ENCODE measurements at regions not wholly inside any gene's neighbourhood (a gene's known extent, or its start where the extent isn't known, plus 50 kb on each side); places are given as distances from the start of the nearest gene placed in this dataset.

GRCh38 chr10:10927608-10928007 lies 90.1 kb upstream of the CELF2 start:
- Histone ChIP-seq H3K27ac (ENCODE audit: low read depth, low read length) (no peak overlapping the region), H3K4me3 (ENCODE audit: low read length) (no peak overlapping the region), H3K36me3 (ENCODE audit: control insufficient read depth, low read length) (no peaks in the 10 kb centered on the region), H3K4me2 (ENCODE audit: low read length) (no peak overlapping the region), H3K27me3 (ENCODE audit: control insufficient read depth, low read length) (no peaks in the 10 kb centered on the region), H3K79me2 (ENCODE audit: control insufficient read depth, low read length) (no peaks in the 10 kb centered on the region), H3K4me1 (ENCODE audit: control insufficient read depth, low read length) (no peaks in the 10 kb centered on the region), H3K9me2 (replicated peaks; ENCODE audit: control insufficient read depth, low read length) (no peaks in the 10 kb centered on the region), H4K20me1 (ENCODE audit: control insufficient read depth, insufficient read depth, low read depth, low read length) (no peaks in the 10 kb centered on the region), H3F3A (ENCODE audit: control insufficient read depth, insufficient read depth) (no peaks in the 10 kb centered on the region), H3K9me3 (ENCODE audit: control insufficient read depth, insufficient read depth, low read length) (no peaks in the 10 kb centered on the region)
- TF ChIP-seq EZH2phosphoT487 (IDR thresholded peaks at IDR 0.05; ENCODE audit: borderline replicate concordance, low read length) (no peak), CTCF (IDR thresholded peaks at IDR 0.05; ENCODE audit: low read depth, low read length, poor library complexity, severe bottlenecking) (no peak)

GRCh38 chr10:10930979-10931743 lies 86.5 kb upstream of the CELF2 start:
- H3K4me1 ChIP-seq (ENCODE audit: control insufficient read depth, low read length), result no peaks in the 10 kb centered on the region
- no peaks in the 10 kb centered on the region for H3F3A ChIP-seq (ENCODE audit: control insufficient read depth, insufficient read depth)
- no peak overlapping the region for H3K4me2 ChIP-seq (ENCODE audit: low read length)
- no peaks in the 10 kb centered on the region for H3K79me2 ChIP-seq (ENCODE audit: control insufficient read depth, low read length)
- H3K4me3 ChIP-seq (ENCODE audit: low read length), result no peak overlapping the region
- TF ChIP-seq EZH2phosphoT487 (IDR thresholded peaks at IDR 0.05; ENCODE audit: borderline replicate concordance, low read length) (no peak), CTCF (IDR thresholded peaks at IDR 0.05; ENCODE audit: low read depth, low read length, poor library complexity, severe bottlenecking) (no peak)
- no peaks in the 10 kb centered on the region for H3K27me3 ChIP-seq (ENCODE audit: control insufficient read depth, low read length)
- no peaks in the 10 kb centered on the region for H3K36me3 ChIP-seq (ENCODE audit: control insufficient read depth, low read length)
- H3K27ac ChIP-seq (ENCODE audit: low read depth, low read length), result no peak overlapping the region
- no peaks in the 10 kb centered on the region for H4K20me1 ChIP-seq (ENCODE audit: control insufficient read depth, insufficient read depth, low read depth, low read length)
- no peaks in the 10 kb centered on the region for H3K9me2 ChIP-seq (replicated peaks; ENCODE audit: control insufficient read depth, low read length)
- H3K9me3 ChIP-seq (ENCODE audit: control insufficient read depth, insufficient read depth, low read length), result no peaks in the 10 kb centered on the region

- Histone ChIP-seq H3K27ac (ENCODE audit: low read depth, low read length) (no peak overlapping the region), H3K27me3 (ENCODE audit: control insufficient read depth, low read length) (no peaks in the 10 kb centered on the region), H3K4me1 (ENCODE audit: control insufficient read depth, low read length) (no peaks in the 10 kb centered on the region), H3K4me2 (ENCODE audit: low read length) (no peak overlapping the region), H3K36me3 (ENCODE audit: control insufficient read depth, low read length) (no peaks in the 10 kb centered on the region), H3K79me2 (ENCODE audit: control insufficient read depth, low read length) (no peaks in the 10 kb centered on the region), H3K9me2 (replicated peaks; ENCODE audit: control insufficient read depth, low read length) (no peaks in the 10 kb centered on the region), H3F3A (ENCODE audit: control insufficient read depth, insufficient read depth) (no peaks in the 10 kb centered on the region), H3K9me3 (ENCODE audit: control insufficient read depth, insufficient read depth, low read length) (no peaks in the 10 kb centered on the region), H3K4me3 (ENCODE audit: low read length) (no peak overlapping the region), H4K20me1 (ENCODE audit: control insufficient read depth, insufficient read depth, low read depth, low read length) (no peaks in the 10 kb centered on the region)
- TF ChIP-seq CTCF (IDR thresholded peaks at IDR 0.05; ENCODE audit: low read depth, low read length, poor library complexity, severe bottlenecking) (no peak), EZH2phosphoT487 (IDR thresholded peaks at IDR 0.05; ENCODE audit: borderline replicate concordance, low read length) (no peak)
Observed at GRCh38 chr10:10935032-10935431, 82.6 kb upstream of the CELF2 start.

Measured in DOHH2 (cell line).